HG03432 (cell line): ENCODE measurements at regions not wholly inside any gene's neighbourhood (a gene's known extent, or its start where the extent isn't known, plus 50 kb on each side); places are given as distances from the start of the nearest gene placed in this dataset.
"Not testable (repeated sequence)": the region's sequence is repeated elsewhere in the genome, so short reads cannot be mapped to it uniquely, and the experiment has no call there.

ENCODE experiments used
- ATAC-seq: cut with Tn5 transposase; IDR thresholded peaks from one replicate; pipeline ENCODE4 v1.9.1; 2021; ENCODE audit warnings: mild to moderate bottlenecking, moderate library complexity; ENCODE audit not compliant: unreplicated experiment

- ATAC-seq = no peak
Observed at GRCh38 chr9:102514541-102514940, 480.6 kb upstream of the CYLC2 start.

- ATAC-seq = peak; percentile 62
Observed at GRCh38 chr9:102507044-102507687, 488.0 kb upstream of the CYLC2 start.

- no peak for ATAC-seq
Observed at GRCh38 chr9:102506406-102506805, 488.7 kb upstream of the CYLC2 start.

- peak; percentile 85 for ATAC-seq
Observed at GRCh38 chr9:102499468-102499867, 495.7 kb upstream of the CYLC2 start.

- no peak for ATAC-seq
Observed at GRCh38 chr9:102497709-102498108, 497.4 kb upstream of the CYLC2 start.

GRCh38 chr9:102486976-102487375, 508.2 kb upstream of the CYLC2 start:
- not testable (repeated sequence) for ATAC-seq

GRCh38 chr9:102483651-102484050, 511.5 kb upstream of the CYLC2 start:
- no peak for ATAC-seq

- ATAC-seq = no peak
Observed at GRCh38 chr9:102482776-102483175, 512.4 kb upstream of the CYLC2 start.

- ATAC-seq = no peak
Observed at GRCh38 chr9:102479191-102479590, 515.9 kb upstream of the CYLC2 start.

GRCh38 chr9:102474357-102474756, 520.8 kb upstream of the CYLC2 start:
- no peak for ATAC-seq

- not testable (repeated sequence) for ATAC-seq
Observed at GRCh38 chr9:102469430-102469829, 525.7 kb upstream of the CYLC2 start.

GRCh38 chr9:102461156-102461819, 533.8 kb upstream of the CYLC2 start:
- no peak for ATAC-seq

GRCh38 chr9:102459828-102460227, 535.3 kb upstream of the CYLC2 start:
- no peak for ATAC-seq

GRCh38 chr9:102456562-102456961, 538.6 kb upstream of the CYLC2 start:
- ATAC-seq = no peak

- no peak for ATAC-seq
Observed at GRCh38 chr9:102445906-102446305, 549.2 kb upstream of the CYLC2 start.

- peak; percentile 74 for ATAC-seq
Observed at GRCh38 chr9:102445181-102445747, 549.9 kb upstream of the CYLC2 start.

- ATAC-seq = no peak
Observed at GRCh38 chr9:102439583-102439982, 555.5 kb upstream of the CYLC2 start.

GRCh38 chr9:102436599-102436998, 558.5 kb upstream of the CYLC2 start:
- not testable (repeated sequence) for ATAC-seq

- no peak for ATAC-seq
Observed at GRCh38 chr9:102435427-102435826, 559.7 kb upstream of the CYLC2 start.

- no peak for ATAC-seq
Observed at GRCh38 chr9:102434545-102434944, 560.6 kb upstream of the CYLC2 start.

GRCh38 chr9:102428305-102428704, 566.8 kb upstream of the CYLC2 start:
- no peak for ATAC-seq

- ATAC-seq = not testable (repeated sequence)
Observed at GRCh38 chr9:102416251-102416650, 578.9 kb upstream of the CYLC2 start.
